Upper lobe of left lung (tissue), 6 donors: ENCODE measurements at regions not wholly inside any gene's neighbourhood (a gene's known extent, or its start where the extent isn't known, plus 50 kb on each side); places are given as distances from the start of the nearest gene placed in this dataset.

Experiments used
- ATAC-seq, 2 donors: fragments of 200-7000 bp; cut with Tn5 transposase; one replicate each; pipeline ENCODE4 v1.9.1; 2022; ENCODE audit warnings: mild to moderate bottlenecking in 2 of 2, moderate library complexity in 2 of 2; ENCODE audit not compliant: low FRiP score in 2 of 2
- DNase-seq, 2 donors: peaks; one replicate each; pipeline ENCODE4 v3.0.0-alpha.2; 2019 to 2020
- H3K27ac ChIP-seq, 4 donors: fragments of 200-600 bp; sonication (generic); one replicate each; pipeline ENCODE4 v1.5.1; 2016 to 2019
- H3K27me3 ChIP-seq, 4 donors: fragments of 200-600 bp; sonication (generic); one replicate each; pipeline ENCODE4 v1.5.1; 2017 to 2019
- H3K36me3 ChIP-seq, 4 donors: fragments of 200-600 bp; sonication (generic); one replicate each; pipeline ENCODE4 v1.5.1; 2016 to 2019
- H3K4me1 ChIP-seq, 4 donors: fragments of 200-600 bp; sonication (generic); one replicate each; pipeline ENCODE4 v1.5.1; 2018 to 2019
- H3K4me3 ChIP-seq, 4 donors: fragments of 200-600 bp; sonication (generic); one replicate each; pipeline ENCODE4 v1.5.1; 2017 to 2019; ENCODE audit warnings: mild to moderate bottlenecking in 2 of 4, moderate library complexity in 1 of 4
- H3K9me3 ChIP-seq, 4 donors: fragments of 200-600 bp; sonication (generic); one replicate each; pipeline ENCODE4 v1.5.1; 2018 to 2019
- CTCF ChIP-seq, 6 experiments: fragments of 450-650 bp in 4 of 6; fragments of 200-600 bp in 2 of 6; sonication (generic) in 2 of 6; IDR thresholded peaks; one replicate each; pipeline ENCODE4 v1.5.1; 2016 to 2019; ENCODE audit warnings: antibody characterized with exemption in 6 of 6
- EP300 ChIP-seq, 4 donors: sonication (generic); formaldehyde crosslinking; IDR thresholded peaks; one replicate each; pipeline ENCODE4 v1.5.1; 2017; ENCODE audit warnings: antibody characterized with exemption in 4 of 4, control low read depth in 2 of 4
- POLR2A ChIP-seq, 4 donors: fragments of 450-650 bp; IDR thresholded peaks; one replicate each; pipeline ENCODE4 v1.5.1; 2016 to 2017; ENCODE audit warnings: antibody characterized with exemption in 4 of 4, mild to moderate bottlenecking in 2 of 4
- POLR2AphosphoS5 ChIP-seq, 2 donors: sonication (generic); formaldehyde crosslinking; IDR thresholded peaks; one replicate each; pipeline ENCODE4 v1.5.1; 2017; ENCODE audit warnings: antibody characterized with exemption in 2 of 2
- WGBS, 2 donors: methylation state at CpG; one replicate each; pipeline ENCODE4 v1.1.5; 2017 to 2018; 5-methylcytosine and 5-hydroxymethylcytosine counted together
- donor health status: DM: no; HTN: no; CAD: no; lungs with moderate emphysema.
- donor health status: DM: no; HTN: yes; CAD: no; lungs with severe emphysema.

GRCh38 chr7:41298409-41298808, 404.5 kb downstream of the INHBA start:
- 76 to 81% methylated on average over 2 of the region's 2 CpGs for WGBS, 2 donors
- TF ChIP-seq POLR2A (IDR thresholded peaks at IDR 0.05) (no peak), CTCF (IDR thresholded peaks at IDR 0.05) (no peak), EP300 (IDR thresholded peaks at IDR 0.05) (no peak), POLR2AphosphoS5 (IDR thresholded peaks at IDR 0.05) (no peak)
- Histone ChIP-seq H3K27ac (no peak overlapping the region), H3K4me1 (no peaks in the 10 kb centered on the region), H3K27me3 (no peaks in the 10 kb centered on the region), H3K9me3 (no peaks in the 10 kb centered on the region), H3K4me3 (no peak overlapping the region), H3K36me3 (no peaks in the 10 kb centered on the region)
- ATAC-seq (no peak), DNase-seq (no peak)

- H3K36me3 ChIP-seq: no peaks in the 10 kb centered on the region
- no peak overlapping the region for H3K27ac ChIP-seq
- DNase-seq (no peak), ATAC-seq (no peak)
- H3K4me3 ChIP-seq: no peak overlapping the region
- 86 to 89% methylated on average over 6 of the region's 6 CpGs for WGBS, 2 donors
- H3K27me3 ChIP-seq: no peaks in the 10 kb centered on the region
- H3K9me3 ChIP-seq: no peaks in the 10 kb centered on the region
- TF ChIP-seq EP300 (IDR thresholded peaks at IDR 0.05): no peak
- TF ChIP-seq POLR2AphosphoS5 (IDR thresholded peaks at IDR 0.05): no peak
- no peak for TF ChIP-seq CTCF (IDR thresholded peaks at IDR 0.05)
- TF ChIP-seq POLR2A (IDR thresholded peaks at IDR 0.05): no peak
- H3K4me1 ChIP-seq: no peaks in the 10 kb centered on the region
Observed at GRCh38 chr7:41297166-41297565, 405.7 kb downstream of the INHBA start.

GRCh38 chr7:41295455-41295815, 407.5 kb downstream of the INHBA start:
- no peaks in the 10 kb centered on the region for H3K9me3 ChIP-seq
- no peak overlapping the region for H3K4me3 ChIP-seq
- H3K27ac ChIP-seq: no peak overlapping the region
- H3K27me3 ChIP-seq: no peaks in the 10 kb centered on the region
- no peaks in the 10 kb centered on the region for H3K4me1 ChIP-seq
- DNase-seq (no peak), ATAC-seq (no peak)
- H3K36me3 ChIP-seq: no peaks in the 10 kb centered on the region
- TF ChIP-seq POLR2AphosphoS5 (IDR thresholded peaks at IDR 0.05) (no peak), EP300 (IDR thresholded peaks at IDR 0.05) (no peak), CTCF (IDR thresholded peaks at IDR 0.05) (no peak), POLR2A (IDR thresholded peaks at IDR 0.05) (no peak)
- WGBS, 2 donors: 86 to 88% methylated on average over 1 of the region's 1 CpG

GRCh38 chr7:41294556-41295454, 408.1 kb downstream of the INHBA start:
- Histone ChIP-seq H3K9me3 (no peaks in the 10 kb centered on the region), H3K4me3 (no peak overlapping the region), H3K27me3 (no peaks in the 10 kb centered on the region), H3K36me3 (no peaks in the 10 kb centered on the region), H3K27ac (no peak overlapping the region), H3K4me1 (no peaks in the 10 kb centered on the region)
- no peak for DNase-seq
- 55 to 72% methylated on average over 4 of the region's 4 CpGs for WGBS, 2 donors
- ATAC-seq: no peak
- TF ChIP-seq POLR2AphosphoS5 (IDR thresholded peaks at IDR 0.05) (no peak), POLR2A (IDR thresholded peaks at IDR 0.05) (no peak), EP300 (IDR thresholded peaks at IDR 0.05) (no peak), CTCF (IDR thresholded peaks at IDR 0.05) (no peak)

GRCh38 chr7:41292487-41292886, 410.4 kb downstream of the INHBA start:
- DNase-seq (no peak), ATAC-seq (no peak)
- TF ChIP-seq CTCF (IDR thresholded peaks at IDR 0.05): no peak
- TF ChIP-seq EP300 (IDR thresholded peaks at IDR 0.05): no peak
- TF ChIP-seq POLR2AphosphoS5 (IDR thresholded peaks at IDR 0.05): no peak
- TF ChIP-seq POLR2A (IDR thresholded peaks at IDR 0.05): no peak
- Histone ChIP-seq H3K36me3 (no peaks in the 10 kb centered on the region), H3K4me3 (no peak overlapping the region), H3K9me3 (no peaks in the 10 kb centered on the region), H3K27me3 (no peaks in the 10 kb centered on the region), H3K27ac (no peak overlapping the region), H3K4me1 (no peaks in the 10 kb centered on the region)
- 62 to 67% methylated on average over 3 of the region's 3 CpGs for WGBS, 2 donors
